ENCODE measurements at regions not wholly inside any gene's neighbourhood (a gene's known extent, or its start where the extent isn't known, plus 50 kb on each side); places are given as distances from the start of the nearest gene placed in this dataset.
"Not testable (repeated sequence)": the region's sequence is repeated elsewhere in the genome, so short reads cannot be mapped to it uniquely, and the experiment has no call there.

GRCh38 chr21:27776925-27777553 lies 810.2 kb upstream of the ADAMTS5 start:
- H3K9me3 Mint-ChIP-seq, result no peaks in the 10 kb centered on the region
- DNase-seq, result no peak
- H3K36me3 Mint-ChIP-seq (ENCODE audit: low read depth), result no peaks in the 10 kb centered on the region
- H3K4me3 Mint-ChIP-seq, result no peak overlapping the region
- H3K27me3 Mint-ChIP-seq (ENCODE audit: low read depth, poor library complexity), result peaks cover 2% of the 10 kb centered on the region
- H3K4me1 Mint-ChIP-seq, result no peaks in the 10 kb centered on the region
- no peak for TF ChIP-seq CTCF (IDR thresholded peaks at IDR 0.05)
- no peak overlapping the region for H3K27ac Mint-ChIP-seq

- no peak for DNase-seq
- Mint-ChIP-seq H3K4me1 (no peaks in the 10 kb centered on the region), H3K4me3 (no peak overlapping the region), H3K36me3 (ENCODE audit: low read depth) (no peaks in the 10 kb centered on the region), H3K9me3 (no peaks in the 10 kb centered on the region), H3K27me3 (ENCODE audit: low read depth, poor library complexity) (peaks cover 2% of the 10 kb centered on the region), H3K27ac (no peak overlapping the region)
- no peak for TF ChIP-seq CTCF (IDR thresholded peaks at IDR 0.05)
These were observed 805.9 kb upstream of the ADAMTS5 start for GRCh38 chr21:27772816-27773215.

- H3K4me1 Mint-ChIP-seq, result no peaks in the 10 kb centered on the region
- no peak overlapping the region for H3K27ac Mint-ChIP-seq
- no peak overlapping the region for H3K4me3 Mint-ChIP-seq
- no peaks in the 10 kb centered on the region for H3K36me3 Mint-ChIP-seq (ENCODE audit: low read depth)
- H3K9me3 Mint-ChIP-seq, result no peaks in the 10 kb centered on the region
- no peak for TF ChIP-seq CTCF (IDR thresholded peaks at IDR 0.05)
- H3K27me3 Mint-ChIP-seq (ENCODE audit: low read depth, poor library complexity), result no peaks in the 10 kb centered on the region
- DNase-seq, result no peak
These were observed 805.1 kb upstream of the ADAMTS5 start for GRCh38 chr21:27771938-27772483.

GRCh38 chr21:27769763-27770162 lies 802.9 kb upstream of the ADAMTS5 start:
- DNase-seq, result no peak
- Mint-ChIP-seq H3K4me1 (no peaks in the 10 kb centered on the region), H3K27ac (no peak overlapping the region), H3K4me3 (no peak overlapping the region), H3K27me3 (ENCODE audit: low read depth, poor library complexity) (no peaks in the 10 kb centered on the region), H3K9me3 (no peaks in the 10 kb centered on the region), H3K36me3 (ENCODE audit: low read depth) (no peaks in the 10 kb centered on the region)
- TF ChIP-seq CTCF (IDR thresholded peaks at IDR 0.05), result no peak

- H3K4me3 Mint-ChIP-seq; H3K27me3 Mint-ChIP-seq (ENCODE audit: low read depth, poor library complexity); H3K4me1 Mint-ChIP-seq; H3K9me3 Mint-ChIP-seq; H3K36me3 Mint-ChIP-seq (ENCODE audit: low read depth); DNase-seq; H3K27ac Mint-ChIP-seq: not testable (repeated sequence)
These were observed 801.3 kb upstream of the ADAMTS5 start for GRCh38 chr21:27768046-27768637.

GRCh38 chr21:27764056-27764455 lies 797.2 kb upstream of the ADAMTS5 start:
- Mint-ChIP-seq H3K36me3 (ENCODE audit: low read depth) (no peaks in the 10 kb centered on the region), H3K4me3 (no peak overlapping the region), H3K27ac (no peak overlapping the region), H3K9me3 (peaks cover 7% of the 10 kb centered on the region), H3K4me1 (peaks cover 14% of the 10 kb centered on the region), H3K27me3 (ENCODE audit: low read depth, poor library complexity) (peaks cover under 1% of the 10 kb centered on the region)
- no peak for TF ChIP-seq CTCF (IDR thresholded peaks at IDR 0.05)
- no peak for DNase-seq

Data from nephron progenitor cell (in vitro differentiated cells).